GM18505 (cell line): ENCODE measurements at regions not wholly inside any gene's neighbourhood (a gene's known extent, or its start where the extent isn't known, plus 50 kb on each side); places are given as distances from the start of the nearest gene placed in this dataset.

ENCODE experiments used
- ATAC-seq: cut with Tn5 transposase; IDR thresholded peaks from one replicate; pipeline ENCODE4 v1.9.1; 2021; ENCODE audit not compliant: unreplicated experiment
- POLR2A ChIP-seq: IDR thresholded peaks from 4 replicates; pipeline ENCODE4 v1.6.1; 2011; ENCODE audit warnings: borderline replicate concordance; ENCODE audit not compliant: insufficient read depth, insufficient read length; ENCODE audit errors: extremely low read depth

DNA sequence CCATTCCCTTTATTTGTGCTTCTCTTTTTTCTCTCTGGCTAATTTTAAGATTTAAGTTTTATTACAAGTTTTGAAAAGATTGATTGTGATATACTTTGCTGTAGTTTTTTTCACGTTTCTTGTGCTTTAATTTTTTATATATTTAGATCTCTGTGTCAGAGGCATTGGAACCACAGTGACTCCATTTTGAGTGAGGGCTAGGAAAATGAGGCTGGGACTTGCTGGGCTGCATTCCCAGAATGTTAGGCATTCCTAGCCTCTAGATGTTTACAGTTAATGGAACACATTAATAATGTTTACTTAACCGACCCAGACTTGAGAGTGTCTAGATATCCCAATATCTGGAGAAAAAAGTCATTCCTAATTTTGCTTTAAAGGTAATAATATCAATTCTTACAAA, 939.4 kb downstream of the BRINP3 start:
- TF ChIP-seq POLR2A, result no peak
- ATAC-seq, result no peak

DNA sequence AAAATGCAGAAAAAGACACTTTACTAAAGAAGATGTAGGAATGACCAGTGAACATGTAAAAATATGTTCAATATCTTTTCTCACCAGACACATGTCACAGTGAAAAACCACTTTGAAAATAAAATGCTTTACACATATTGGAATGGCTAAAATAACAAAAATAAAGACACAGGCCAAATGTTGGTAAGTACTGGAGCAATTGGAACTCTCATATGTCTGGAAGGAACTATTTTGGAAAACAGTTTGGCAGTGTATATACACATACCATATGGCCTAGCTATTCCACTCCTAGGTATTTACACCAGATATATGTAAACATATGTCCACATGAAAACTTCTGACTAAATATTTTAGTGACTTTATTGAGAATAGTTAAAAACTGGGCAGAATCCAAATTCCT, 927.2 kb downstream of the BRINP3 start:
- no peak for ATAC-seq
- TF ChIP-seq POLR2A, result no peak

GRCh38 chr1:189563784-189564183, 913.9 kb downstream of the BRINP3 start:
- ATAC-seq, result no peak
- no peak for TF ChIP-seq POLR2A

GRCh38 chr1:189567890-189568289, 909.8 kb downstream of the BRINP3 start:
- no peak for ATAC-seq

DNA sequence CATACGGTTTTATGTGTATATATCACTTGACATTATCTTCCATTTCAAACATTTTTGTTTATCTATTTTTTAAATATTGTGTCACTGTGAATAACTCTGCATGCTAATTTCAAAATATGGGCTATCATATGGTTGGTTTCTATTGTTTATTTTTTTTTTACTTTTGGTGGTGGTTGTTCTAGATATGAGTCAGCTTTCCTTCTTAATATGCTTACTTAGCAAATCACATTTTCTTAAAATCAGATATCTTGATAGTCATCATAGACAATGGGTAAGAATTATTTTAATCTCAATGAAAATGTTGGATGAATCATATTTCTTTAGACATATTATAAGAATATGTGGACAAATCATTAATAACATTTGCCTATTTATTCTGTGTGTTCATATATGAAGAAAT, 881.5 kb downstream of the BRINP3 start:
- TF ChIP-seq POLR2A, result no peak
- no peak for ATAC-seq

More at GRCh38 chr1:189567890-189568289, 909.8 kb downstream of the BRINP3 start:
- TF ChIP-seq POLR2A, result no peak

DNA sequence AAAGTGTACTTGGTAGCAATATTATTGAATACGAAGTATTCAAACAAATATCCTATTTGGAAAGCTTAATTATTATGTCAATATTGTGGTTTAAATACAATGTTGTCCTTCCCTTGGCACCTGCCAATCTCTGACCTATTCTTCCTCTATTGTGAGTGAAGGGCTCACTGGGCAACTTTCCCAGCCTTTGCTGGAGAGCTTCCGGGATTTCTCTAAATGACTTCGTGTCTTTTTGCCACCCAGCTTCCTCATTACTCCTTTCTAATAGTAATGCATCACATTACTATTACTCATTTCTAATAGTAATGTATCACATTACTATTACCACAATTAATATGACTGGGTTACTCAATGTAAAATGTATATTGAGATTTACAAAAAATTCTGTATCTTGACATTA, 880.6 kb downstream of the BRINP3 start:
- no peak for TF ChIP-seq POLR2A
- no peak for ATAC-seq

DNA sequence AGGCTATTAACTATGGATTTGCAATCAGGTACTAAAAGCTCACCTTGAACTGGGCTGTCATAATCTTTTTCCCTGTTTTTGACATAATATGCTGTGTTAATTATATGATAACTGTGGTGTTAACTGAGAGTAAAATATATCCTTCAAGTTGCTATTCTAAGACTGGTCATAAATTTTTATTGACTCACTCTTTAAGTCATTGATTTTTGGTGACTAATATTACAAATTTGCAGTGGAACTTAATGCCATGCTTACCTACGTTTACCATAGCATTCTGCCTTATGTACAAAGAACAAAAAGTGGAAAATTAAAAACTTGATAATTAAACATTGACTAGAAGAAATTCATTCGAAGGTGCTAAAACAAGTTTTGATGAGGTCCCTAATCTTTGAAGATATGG, 872.4 kb downstream of the BRINP3 start:
- no peak for ATAC-seq
- TF ChIP-seq POLR2A, result no peak

GRCh38 chr1:189606047-189606446, 871.6 kb downstream of the BRINP3 start:
- TF ChIP-seq POLR2A, result no peak

DNA sequence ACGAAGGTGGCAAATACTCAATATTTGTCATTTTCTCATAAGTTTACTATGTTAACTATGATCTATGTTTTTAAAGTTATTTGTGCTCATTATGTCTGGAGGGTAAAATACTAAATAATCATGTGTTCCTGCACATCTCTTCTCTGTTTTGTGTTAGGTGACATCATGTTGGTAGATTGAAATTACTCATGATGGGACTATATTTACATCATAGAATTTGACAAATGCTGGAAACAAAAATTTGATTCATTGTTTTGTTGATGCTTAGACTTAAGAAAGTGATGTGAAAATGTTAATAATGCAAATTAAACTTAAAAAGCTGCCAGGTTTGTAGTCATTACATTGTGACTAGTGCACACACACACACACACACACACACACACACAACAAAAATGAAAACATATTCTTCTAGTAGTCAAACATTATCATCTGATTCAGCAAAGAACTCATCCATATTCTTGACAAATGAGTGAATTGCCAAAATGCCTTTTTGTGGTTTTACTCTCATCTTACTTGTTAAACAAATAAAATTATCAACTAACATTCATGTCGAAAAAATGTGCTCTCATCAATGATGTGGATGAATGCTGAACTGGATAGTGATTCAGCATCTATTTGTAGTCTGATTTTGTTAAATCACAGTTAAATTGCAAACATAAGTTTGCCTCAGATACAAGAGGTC, 870.7 kb downstream of the BRINP3 start:
- no peak for ATAC-seq
- no peak for TF ChIP-seq POLR2A

More at GRCh38 chr1:189606047-189606446, 871.6 kb downstream of the BRINP3 start:
- ATAC-seq, result no peak

DNA sequence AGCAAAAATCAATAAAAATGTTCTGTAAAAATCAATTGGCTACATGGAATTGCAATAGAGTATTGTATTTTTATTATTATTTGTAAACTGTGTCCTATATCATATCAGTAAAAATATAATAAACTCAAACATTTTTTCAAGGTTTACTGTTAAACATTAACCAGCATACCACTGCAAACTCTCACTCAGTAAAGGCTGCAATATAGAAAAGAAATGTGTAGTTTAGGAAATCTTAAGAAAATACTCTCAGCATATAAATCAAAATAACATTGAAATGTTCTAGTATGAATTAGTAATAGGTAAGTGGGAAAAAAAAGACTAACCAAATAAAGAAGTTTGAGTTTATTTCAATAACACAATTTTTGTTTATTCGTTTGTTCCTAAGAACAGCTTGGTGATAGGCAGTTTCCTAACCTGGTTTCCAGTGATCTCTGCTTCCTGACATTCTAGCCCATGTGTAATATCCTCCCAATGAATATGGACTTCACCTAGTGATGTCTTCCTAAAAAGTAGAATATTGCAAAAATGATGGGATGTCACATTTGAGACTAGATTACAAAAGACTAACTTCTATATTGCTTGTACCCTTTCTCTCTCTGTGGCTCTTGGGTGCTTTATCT, 870.1 kb downstream of the BRINP3 start:
- ATAC-seq, result no peak
- no peak for TF ChIP-seq POLR2A

DNA sequence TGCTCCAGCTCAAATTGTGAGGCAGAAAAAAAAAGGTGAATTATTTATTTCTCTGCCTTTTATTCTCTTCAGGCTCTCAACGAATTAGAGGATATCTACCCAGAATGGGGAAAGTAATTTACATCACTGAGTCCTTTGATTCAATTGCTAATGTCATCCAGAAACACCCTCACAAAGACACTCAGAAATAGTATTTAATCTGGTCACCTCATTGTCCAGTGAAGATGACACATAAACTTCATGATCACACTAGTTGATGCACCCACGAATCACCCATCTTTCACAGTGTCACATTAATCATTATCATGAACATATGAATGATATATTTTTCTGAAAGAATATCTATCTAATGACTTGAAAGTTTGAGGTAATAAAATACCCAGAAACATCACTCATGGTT, 868.5 kb downstream of the BRINP3 start:
- ATAC-seq, result no peak
- TF ChIP-seq POLR2A, result no peak

GRCh38 chr1:189616893-189617292, 860.8 kb downstream of the BRINP3 start:
- ATAC-seq, result no peak
- no peak for TF ChIP-seq POLR2A

GRCh38 chr1:189619682-189620332, 857.9 kb downstream of the BRINP3 start:
- no peak for ATAC-seq
- no peak for TF ChIP-seq POLR2A

DNA sequence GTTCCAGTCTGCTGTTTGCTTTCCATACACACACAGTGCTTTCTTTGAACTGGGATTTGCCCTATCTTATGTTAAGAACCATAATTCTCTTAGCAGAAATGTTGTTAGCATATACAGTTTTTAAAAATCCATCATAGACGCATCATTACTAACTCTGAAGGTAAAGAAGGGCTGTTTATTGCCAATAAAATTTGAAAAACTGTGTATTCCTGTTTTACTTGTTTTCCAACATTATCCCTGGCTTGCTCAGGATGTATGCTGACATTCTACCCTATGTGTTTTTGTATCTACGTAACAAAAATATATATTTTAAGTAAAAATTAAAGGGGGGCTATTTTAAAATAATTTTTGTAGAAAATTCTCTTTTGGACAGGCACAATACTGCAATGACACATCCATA, 857.2 kb downstream of the BRINP3 start:
- no peak for TF ChIP-seq POLR2A

More for the DNA sequence above, 857.2 kb downstream of the BRINP3 start:
- no peak for ATAC-seq
